Smooth muscle cell (in vitro differentiated cells): ENCODE measurements at regions not wholly inside any gene's neighbourhood (a gene's known extent, or its start where the extent isn't known, plus 50 kb on each side); places are given as distances from the start of the nearest gene placed in this dataset.

Experiments
- DNase-seq: peaks from one replicate; lab custom pipeline; 2025; ENCODE audit not compliant: unreplicated experiment; lab: John Stamatoyannopoulos, UW
- H2AFZ ChIP-seq: fragments of 200-600 bp; sonication (generic); 2 replicates; pipeline ENCODE4 v1.6.0; 2016; ENCODE audit warnings: antibody characterized with exemption, low read depth, mild to moderate bottlenecking
- H3F3A ChIP-seq: fragments of 200-600 bp; sonication (generic); 2 replicates; pipeline ENCODE4 v1.6.0; 2017; ENCODE audit warnings: antibody characterized with exemption, low read depth
- H3K27ac ChIP-seq: fragments of 200-600 bp; sonication (generic); 2 replicates; pipeline ENCODE4 v1.5.1; 2016; ENCODE audit warnings: low read depth, mild to moderate bottlenecking
- H3K27me3 ChIP-seq: fragments of 200-600 bp; sonication (generic); 2 replicates; pipeline ENCODE4 v1.6.1; 2016; ENCODE audit warnings: low read depth, mild to moderate bottlenecking
- H3K36me3 ChIP-seq: fragments of 200-600 bp; sonication (generic); 2 replicates; pipeline ENCODE4 v1.5.1; 2016; ENCODE audit warnings: low read depth
- H3K4me1 ChIP-seq: fragments of 200-600 bp; sonication (generic); 2 replicates; pipeline ENCODE4 v1.5.1; 2016; ENCODE audit warnings: low read depth
- H3K4me2 ChIP-seq: fragments of 200-600 bp; sonication (generic); 2 replicates; pipeline ENCODE4 v1.6.0; 2016; ENCODE audit warnings: mild to moderate bottlenecking
- H3K4me3 ChIP-seq: fragments of 200-600 bp; sonication (generic); 2 replicates; pipeline ENCODE4 v1.5.1; 2016; ENCODE audit warnings: mild to moderate bottlenecking
- H3K79me2 ChIP-seq: fragments of 200-600 bp; sonication (generic); 2 replicates; pipeline ENCODE4 v1.6.0; 2016; ENCODE audit warnings: low read depth, mild to moderate bottlenecking
- H3K9ac ChIP-seq: fragments of 200-600 bp; sonication (generic); 2 replicates; pipeline ENCODE4 v1.6.0; 2016; ENCODE audit warnings: low read depth
- H3K9me3 ChIP-seq: fragments of 200-600 bp; sonication (generic); replicated peaks from 2 replicates; pipeline ENCODE4 v1.5.1; 2016; ENCODE audit warnings: low read depth
- H4K20me1 ChIP-seq: fragments of 200-600 bp; sonication (generic); 2 replicates; pipeline ENCODE4 v1.6.0; 2016; ENCODE audit warnings: low read depth
- CTCF ChIP-seq: fragments of 200-600 bp; sonication (generic); IDR thresholded peaks from 2 replicates; pipeline ENCODE4 v1.5.1; 2017; ENCODE audit warnings: borderline replicate concordance, mild to moderate bottlenecking, antibody characterized with exemption; ENCODE audit not compliant: insufficient read depth, poor library complexity, severe bottlenecking
- WGBS: methylation state at CpG from one replicate; pipeline ENCODE4 v1.1.7; 2016; ENCODE audit warnings: low lambda C conversion rate; 5-methylcytosine and 5-hydroxymethylcytosine counted together

GRCh38 chr5:19064094-19064493, 923.9 kb downstream of the CDH18 start:
- Histone ChIP-seq H3K4me2 (no peak overlapping the region), H2AFZ (no peak overlapping the region)

GRCh38 chr5:19067741-19068140, 920.3 kb downstream of the CDH18 start:
- Histone ChIP-seq H3K4me3 (no peak overlapping the region), H3K36me3 (no peaks in the 10 kb centered on the region), H3K79me2 (no peaks in the 10 kb centered on the region), H3K9ac (no peak overlapping the region), H2AFZ (no peak overlapping the region), H3K27ac (no peak overlapping the region), H3K4me2 (no peak overlapping the region), H3K9me3 (no peaks in the 10 kb centered on the region), H3K4me1 (no peaks in the 10 kb centered on the region), H4K20me1 (no peaks in the 10 kb centered on the region), H3K27me3 (no peaks in the 10 kb centered on the region), H3F3A (no peaks in the 10 kb centered on the region)
- 92% methylated on average over 1 of the region's 1 CpG for WGBS
- no peak for TF ChIP-seq CTCF
- DNase-seq, result no peak

More at GRCh38 chr5:19064094-19064493, 923.9 kb downstream of the CDH18 start:
- Histone ChIP-seq H3K79me2 (no peaks in the 10 kb centered on the region), H3K9me3 (no peaks in the 10 kb centered on the region), H3K27me3 (no peaks in the 10 kb centered on the region), H3F3A (no peaks in the 10 kb centered on the region), H3K27ac (no peak overlapping the region), H3K4me3 (no peak overlapping the region), H4K20me1 (no peaks in the 10 kb centered on the region), H3K9ac (no peak overlapping the region), H3K36me3 (no peaks in the 10 kb centered on the region), H3K4me1 (no peaks in the 10 kb centered on the region)
- no peak for TF ChIP-seq CTCF
- no peak for DNase-seq

- Histone ChIP-seq H3K4me2 (no peak overlapping the region), H2AFZ (no peak overlapping the region), H3F3A (no peaks in the 10 kb centered on the region), H3K27me3 (no peaks in the 10 kb centered on the region), H3K9me3 (no peaks in the 10 kb centered on the region), H3K27ac (no peak overlapping the region), H4K20me1 (no peaks in the 10 kb centered on the region), H3K4me1 (no peaks in the 10 kb centered on the region), H3K79me2 (no peaks in the 10 kb centered on the region), H3K9ac (no peak overlapping the region), H3K4me3 (no peak overlapping the region), H3K36me3 (no peaks in the 10 kb centered on the region)
- DNase-seq, result no peak
- no peak for TF ChIP-seq CTCF
Measured at GRCh38 chr5:19098434-19098833, 889.6 kb downstream of the CDH18 start.

GRCh38 chr5:19099195-19099594, 888.8 kb downstream of the CDH18 start:
- no peak overlapping the region for H3K4me2 ChIP-seq
- no peak for DNase-seq
- H3K36me3 ChIP-seq, result no peaks in the 10 kb centered on the region
- no peaks in the 10 kb centered on the region for H3K9me3 ChIP-seq
- no peak overlapping the region for H2AFZ ChIP-seq
- no peak overlapping the region for H3K4me3 ChIP-seq
- H4K20me1 ChIP-seq, result no peaks in the 10 kb centered on the region
- no peaks in the 10 kb centered on the region for H3F3A ChIP-seq
- no peaks in the 10 kb centered on the region for H3K27me3 ChIP-seq
- no peak for TF ChIP-seq CTCF
- no peaks in the 10 kb centered on the region for H3K4me1 ChIP-seq
- H3K79me2 ChIP-seq, result no peaks in the 10 kb centered on the region
- 77% methylated on average over 1 of the region's 1 CpG for WGBS
- H3K9ac ChIP-seq, result no peak overlapping the region
- no peak overlapping the region for H3K27ac ChIP-seq
